PC-3 (cell line): ENCODE measurements at regions not wholly inside any gene's neighbourhood (a gene's known extent, or its start where the extent isn't known, plus 50 kb on each side); places are given as distances from the start of the nearest gene placed in this dataset.

Source experiments
- EZH2 ChIP-seq: fragments of 300-600 bp; sonication (generic); IDR thresholded peaks from one replicate; pipeline ENCODE4 v1.6.1; 2017; ENCODE audit warnings: antibody characterized with exemption, mild to moderate bottlenecking, low read length; ENCODE audit not compliant: unreplicated experiment
- TF ChIP-seq, protein P1 (sequence below): fragments of 300-600 bp; sonication (generic); conservative IDR thresholded peaks from 2 replicates; pipeline ENCODE4 v1.5.1; 2017; ENCODE audit warnings: antibody characterized with exemption, low read depth, mild to moderate bottlenecking, low read length

DNA sequence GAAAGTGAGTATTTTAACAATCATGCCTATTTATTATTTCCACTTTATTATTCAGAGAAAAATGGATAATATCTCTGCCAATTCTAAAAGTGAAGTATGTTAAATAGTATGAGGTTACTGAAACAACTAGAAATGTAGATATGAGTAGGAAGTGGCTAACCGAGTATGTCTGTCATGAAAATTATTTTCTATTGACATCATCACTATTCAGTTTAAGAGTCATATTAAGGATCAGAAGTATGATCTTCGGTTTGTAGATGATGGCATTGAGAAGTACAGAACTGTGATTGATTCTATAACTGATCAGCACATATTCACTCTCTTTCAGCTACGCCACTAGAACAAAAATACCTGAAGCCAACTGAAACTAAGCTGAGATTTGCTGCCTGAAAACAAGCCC lies 146.4 kb upstream of the SLITRK5 start:
- TF ChIP-seq, protein P1, sequence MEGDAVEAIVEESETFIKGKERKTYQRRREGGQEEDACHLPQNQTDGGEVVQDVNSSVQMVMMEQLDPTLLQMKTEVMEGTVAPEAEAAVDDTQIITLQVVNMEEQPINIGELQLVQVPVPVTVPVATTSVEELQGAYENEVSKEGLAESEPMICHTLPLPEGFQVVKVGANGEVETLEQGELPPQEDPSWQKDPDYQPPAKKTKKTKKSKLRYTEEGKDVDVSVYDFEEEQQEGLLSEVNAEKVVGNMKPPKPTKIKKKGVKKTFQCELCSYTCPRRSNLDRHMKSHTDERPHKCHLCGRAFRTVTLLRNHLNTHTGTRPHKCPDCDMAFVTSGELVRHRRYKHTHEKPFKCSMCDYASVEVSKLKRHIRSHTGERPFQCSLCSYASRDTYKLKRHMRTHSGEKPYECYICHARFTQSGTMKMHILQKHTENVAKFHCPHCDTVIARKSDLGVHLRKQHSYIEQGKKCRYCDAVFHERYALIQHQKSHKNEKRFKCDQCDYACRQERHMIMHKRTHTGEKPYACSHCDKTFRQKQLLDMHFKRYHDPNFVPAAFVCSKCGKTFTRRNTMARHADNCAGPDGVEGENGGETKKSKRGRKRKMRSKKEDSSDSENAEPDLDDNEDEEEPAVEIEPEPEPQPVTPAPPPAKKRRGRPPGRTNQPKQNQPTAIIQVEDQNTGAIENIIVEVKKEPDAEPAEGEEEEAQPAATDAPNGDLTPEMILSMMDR = no peak
- TF ChIP-seq EZH2 = no peak
